K562 (cell line): ENCODE measurements at regions not wholly inside any gene's neighbourhood (a gene's known extent, or its start where the extent isn't known, plus 50 kb on each side); places are given as distances from the start of the nearest gene placed in this dataset.

Source experiments
- ATAC-seq: fragments of 200-7000 bp; cut with Tn5 transposase; 3 replicates; pipeline ENCODE4 v1.9.1; 2020; ENCODE audit warnings: moderate library complexity
- BruUV-seq: library from RNA; stranded (reverse); fragments of 400-500 nt; replicated peaks from 2 replicates; lab custom pipeline; 2021; lab: Mats Ljungman, UMichigan
- CTCF ChIA-PET: fragments of 300-600 bp; formaldehyde crosslinking; extraction: SDS; loops from one replicate; lab custom pipeline; 2021; ENCODE audit warnings: low intra/inter-chr PET ratio; lab: Yijun Ruan, JAX
- POLR2A ChIA-PET: fragments of 300-600, 350-650 bp; sonication (Branson Sonifier 250); formaldehyde crosslinking; extraction: SDS; loops from one replicate; lab custom pipeline; 2021; ENCODE audit warnings: antibody characterized with exemption, inconsistent platforms; lab: Yijun Ruan, JAX
- DNase-seq, 4 experiments: peaks; one replicate each; pipeline versions ENCODE4 v3.0.0 to v3.0.0-alpha.2; 2011 to 2018; ENCODE audit warnings: low spot score in 3 of 4, mixed read lengths in 3 of 4; ENCODE audit errors: extremely low read depth in 1 of 4
- FAIRE-seq: peaks from 2 replicates; lab custom pipeline; 2011; peaks lifted over from hg19 to GRCh38; lab: Jason Lieb, UNC
- H2AFZ ChIP-seq: 2 replicates; pipeline ENCODE4 v1.6.0; 2011; ENCODE audit warnings: low read depth, low read length, control low read depth, inconsistent platforms
- H3K27ac ChIP-seq: fragments of 200-600 bp; 3 replicates; pipeline ENCODE4 v1.8.0; 2011; ENCODE audit warnings: low read depth, mild to moderate bottlenecking, control low read depth, inconsistent platforms, low read length, moderate library complexity, mixed read lengths; ENCODE audit errors: extremely low read depth
- H3K27me3 ChIP-seq, 2 experiments: fragments of 300-600 bp in 1 of 2; 2 replicates in 1 of 2; 3 replicates in 1 of 2; pipeline versions ENCODE4 v1.6.0 to v1.8.0; 2011; ENCODE audit warnings: inconsistent platforms in 2 of 2, low read length in 2 of 2, mild to moderate bottlenecking in 1 of 2, mixed read lengths in 1 of 2, moderate library complexity in 1 of 2; ENCODE audit not compliant: control insufficient read depth in 2 of 2, insufficient read depth in 2 of 2
- H3K36me3 ChIP-seq: fragments of 300-600 bp; 3 replicates; pipeline ENCODE4 v1.8.0; 2011; ENCODE audit warnings: mild to moderate bottlenecking, low read length, inconsistent platforms; ENCODE audit not compliant: control insufficient read depth, insufficient read depth
- H3K4me1 ChIP-seq, 2 experiments: fragments of 200-600 bp in 1 of 2; replicated peaks in 1 of 2; 2 replicates in 1 of 2; 3 replicates in 1 of 2; pipeline versions ENCODE4 v1.5.1 to v1.8.0; 2011; ENCODE audit warnings: inconsistent platforms in 2 of 2, low read length in 2 of 2, mild to moderate bottlenecking in 1 of 2, mixed read lengths in 1 of 2, moderate library complexity in 1 of 2; ENCODE audit not compliant: control insufficient read depth in 2 of 2, insufficient read depth in 2 of 2
- H3K4me2 ChIP-seq: 2 replicates; pipeline ENCODE4 v1.6.1; 2011; ENCODE audit warnings: low read length, control low read depth, inconsistent platforms, mixed read lengths; ENCODE audit not compliant: insufficient read depth
- H3K4me3 ChIP-seq: fragments of 200-600 bp; sonication (generic), shearing (Covaris generic); 2 replicates; pipeline ENCODE4 v1.5.1; 2016; ENCODE audit warnings: control low read depth, inconsistent platforms
- H3K79me2 ChIP-seq: fragments of 200-600 bp; 3 replicates; pipeline ENCODE4 v1.8.0; 2011; ENCODE audit warnings: low read length, inconsistent platforms; ENCODE audit not compliant: control insufficient read depth, insufficient read depth
- H3K9ac ChIP-seq, 2 experiments: 2 replicates each; pipeline versions ENCODE4 v1.6.0 to v1.6.1; 2011; ENCODE audit warnings: low read depth in 2 of 2, low read length in 2 of 2, control low read depth in 1 of 2, inconsistent platforms in 1 of 2, mild to moderate bottlenecking in 1 of 2, mixed read lengths in 1 of 2; ENCODE audit not compliant: insufficient read depth in 1 of 2
- H3K9me1 ChIP-seq: one replicate; pipeline ENCODE4 v1.6.0; 2011; ENCODE audit warnings: inconsistent platforms, mild to moderate bottlenecking, low read length, moderate library complexity; ENCODE audit not compliant: control insufficient read depth, insufficient read depth
- H3K9me3 ChIP-seq: replicated peaks from 2 replicates; pipeline ENCODE4 v1.5.1; 2011; ENCODE audit warnings: low read depth, low read length, inconsistent platforms; ENCODE audit not compliant: control insufficient read depth, insufficient read depth
- H4K20me1 ChIP-seq: replicated peaks from 2 replicates; pipeline ENCODE4 v1.6.1; 2011; ENCODE audit warnings: low read length, inconsistent platforms, mixed read lengths; ENCODE audit not compliant: control insufficient read depth, insufficient read depth
- DPF2 ChIP-seq: fragments of 450-650 bp; IDR thresholded peaks from 2 replicates; pipeline ENCODE4 v1.6.1; 2016
- E2F3 ChIP-seq: fragments of 250-450 bp; sonication (Bioruptor Pico); IDR thresholded peaks from 2 replicates; pipeline ENCODE4 v1.4.0; 2020; ENCODE audit warnings: mild to moderate bottlenecking
- E2F4 ChIP-seq: sonication (generic); formaldehyde crosslinking; IDR thresholded peaks from 2 replicates; pipeline ENCODE4 v1.8.0; 2022; ENCODE audit warnings: mild to moderate bottlenecking, low read depth, missing genetic modification reagents
- GATAD2A ChIP-seq: fragments of 450-650 bp; IDR thresholded peaks from 2 replicates; pipeline ENCODE4 v1.6.1; 2017
- MAFF ChIP-seq: IDR thresholded peaks from 2 replicates; pipeline ENCODE4 v1.6.1; 2012; ENCODE audit warnings: low read length, improper control_type of control experiment
- MAFG ChIP-seq: fragments of 450-650 bp; conservative IDR thresholded peaks from 2 replicates; pipeline ENCODE4 v1.6.1; 2016; ENCODE audit warnings: missing genetic modification characterization, missing compliant biosample characterization
- MAFK ChIP-seq: IDR thresholded peaks from 2 replicates; pipeline ENCODE4 v1.6.1; 2011; ENCODE audit warnings: low read length, improper control_type of control experiment
- NONO ChIP-seq, 2 experiments: fragments of 200-400 bp in 1 of 2; fragments of 450-650 bp in 1 of 2; formaldehyde crosslinking in 1 of 2; IDR thresholded peaks; 2 replicates each; pipeline ENCODE4 v1.6.1; 2017; ENCODE audit warnings: low read depth in 2 of 2, mild to moderate bottlenecking in 2 of 2, moderate library complexity in 2 of 2, low read length in 1 of 2
- ZNF316 ChIP-seq: fragments of 450-650 bp; IDR thresholded peaks from 2 replicates; pipeline ENCODE4 v1.6.1; 2016
- WGBS: fragments of 100-300 bp; shearing (Covaris generic); methylation state at CpG from one replicate; pipeline ENCODE4 v1.1.6; 2016; ENCODE audit warnings: low coverage, mixed read lengths; ENCODE audit not compliant: insufficient coverage; ENCODE audit errors: missing lambda C conversion rate; 5-methylcytosine and 5-hydroxymethylcytosine counted together
- in situ Hi-C: fragments of 300-500 bp; cut with MboI; formaldehyde crosslinking; loops from 4 replicates; pipeline ENCODE4 v1.15.0; 2018; ENCODE audit warnings: inconsistent platforms, mixed read lengths
- intact Hi-C: fragments of 100-400 bp; cut with micrococcal nuclease; formaldehyde crosslinking; loops from 2 replicates; pipeline ENCODE4 v1.14.2; 2022

- Histone ChIP-seq H3K27ac (no peak overlapping the region), H3K9ac (no peak overlapping the region), H4K20me1 (no peaks in the 10 kb centered on the region), H3K9me3 (no peaks in the 10 kb centered on the region), H2AFZ (no peak overlapping the region), H3K27me3 (no peaks in the 10 kb centered on the region), H3K79me2 (no peaks in the 10 kb centered on the region), H3K4me2 (no peak overlapping the region), H3K4me1 (no peaks in the 10 kb centered on the region), H3K36me3 (no peaks in the 10 kb centered on the region), H3K9me1 (no peaks in the 10 kb centered on the region), H3K4me3 (no peak overlapping the region)
- in situ Hi-C loops (no loop called here), intact Hi-C loops (no loop called here)
- ChIA-PET POLR2A (no interaction called here), CTCF (no interaction called here)
- TF ChIP-seq DPF2, result no peak
- no peak for TF ChIP-seq NONO (IDR thresholded peaks at IDR 0.05; ENCODE audit: low read depth in 2 of 2, low read length in 1 of 2)
- TF ChIP-seq GATAD2A, result no peak
- BruUV-seq, result no TSS peak
- ATAC-seq (no peak), DNase-seq (no peak), FAIRE-seq (no peak)
- WGBS, result 0% methylated on average over 5 of the region's 5 CpGs
These were observed 143.9 kb downstream of the GALR1 start for GRCh38 chr18:77393519-77393918.

- Histone ChIP-seq H3K9ac (no peak overlapping the region), H3K4me1 (no peaks in the 10 kb centered on the region), H3K9me3 (no peaks in the 10 kb centered on the region), H3K9me1 (no peaks in the 10 kb centered on the region), H3K79me2 (no peaks in the 10 kb centered on the region), H4K20me1 (no peaks in the 10 kb centered on the region)
- WGBS, result 0% methylated on average over 2 of the region's 2 CpGs
- FAIRE-seq, result no peak
- TF ChIP-seq MAFK (no peak), E2F4 (CRISPR knock-in tag) (no peak), MAFF (0 out of 2 replicates have a peak, but pooled peaks have one; percentile 17), E2F3 (CRISPR knock-in tag) (no peak), MAFG (tag) (peak; percentile 53), ZNF316 (peak; percentile 44)
- TF ChIP-seq, all 486 proteins: peak for 3
- ATAC-seq, result no peak
- in situ Hi-C loops (no loop called here), intact Hi-C loops (no loop called here)
- H3K4me3 ChIP-seq, result no peak overlapping the region
- no peaks in the 10 kb centered on the region for H3K27me3 ChIP-seq
- DNase-seq, result no peak
- no peak overlapping the region for H2AFZ ChIP-seq
- BruUV-seq, result no TSS peak
- ChIA-PET CTCF (no interaction called here), POLR2A (no interaction called here)
- no peaks in the 10 kb centered on the region for H3K36me3 ChIP-seq
- no peak overlapping the region for H3K4me2 ChIP-seq
- no peak overlapping the region for H3K27ac ChIP-seq
These were observed 146.3 kb downstream of the GALR1 start for GRCh38 chr18:77395953-77396352.
